CD4-positive, alpha-beta T cell treated with Interleukin-2 at 100 ng/mL for 4 hours (primary cell): ENCODE measurements at regions not wholly inside any gene's neighbourhood (a gene's known extent, or its start where the extent isn't known, plus 50 kb on each side); places are given as distances from the start of the nearest gene placed in this dataset.
"Not testable (repeated sequence)": the region's sequence is repeated elsewhere in the genome, so short reads cannot be mapped to it uniquely, and the experiment has no call there.

ENCODE experiments used
- DNase-seq: peaks from one replicate; pipeline ENCODE4 v3.0.0-alpha.2; 2020; ENCODE audit warnings: low spot score

DNA sequence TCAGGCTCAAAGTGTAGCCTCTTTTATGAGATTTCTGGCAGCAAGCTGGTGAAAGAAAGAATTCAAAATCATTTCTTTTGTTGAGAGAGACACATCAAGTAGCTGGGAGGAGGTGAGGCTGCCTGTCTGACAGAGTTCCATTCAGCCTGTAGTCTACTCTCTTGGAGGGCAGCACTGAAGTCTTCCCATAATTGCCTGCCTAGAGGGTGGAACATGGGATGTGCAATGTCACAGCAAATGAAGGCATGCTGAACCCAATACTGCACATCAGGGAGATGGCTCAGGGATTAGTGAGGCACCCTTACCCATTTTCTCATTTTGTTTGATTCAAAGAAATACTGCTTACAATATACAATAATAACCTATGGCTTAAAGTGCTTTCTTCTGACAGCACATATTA lies 475.7 kb downstream of the TMEM232 start:
- no peak for DNase-seq

DNA sequence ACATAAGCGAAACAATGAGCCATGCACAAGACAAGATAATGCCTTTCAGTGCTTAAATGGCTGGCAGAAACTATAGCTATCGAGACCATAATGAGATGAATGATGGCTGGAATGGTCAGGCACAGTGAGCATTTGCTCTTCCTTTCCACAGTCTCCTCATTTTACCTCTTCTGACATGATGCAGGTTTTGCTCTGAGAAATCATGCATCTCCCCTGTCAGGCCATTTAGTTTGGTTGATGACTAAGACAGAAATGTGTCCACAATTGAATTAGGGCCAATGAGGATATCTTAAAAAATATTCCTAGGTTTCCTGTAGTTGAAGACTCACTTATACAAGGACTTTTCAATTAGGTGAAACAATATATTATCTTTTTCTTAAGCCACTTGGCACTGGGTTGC lies 475.1 kb downstream of the TMEM232 start:
- no peak for DNase-seq

DNA sequence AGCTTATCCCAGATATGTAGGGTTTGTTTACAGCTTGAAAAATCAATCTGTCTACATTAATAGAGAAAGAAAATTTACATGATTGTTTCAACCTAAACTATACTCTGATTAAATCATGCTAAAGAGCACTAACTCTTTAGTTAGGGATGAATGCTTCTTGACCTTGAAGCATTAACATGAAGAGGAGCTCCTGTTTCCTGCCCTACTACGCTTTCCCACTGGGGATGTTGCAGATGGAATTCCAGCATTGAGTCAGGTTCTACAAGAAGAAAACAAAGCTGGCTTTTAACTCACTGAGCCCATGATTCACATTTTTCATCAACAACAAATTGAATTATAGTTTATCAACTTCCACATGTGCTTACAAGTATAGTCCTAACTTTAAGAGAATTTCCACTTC lies 471.3 kb downstream of the TMEM232 start:
- no peak for DNase-seq

DNA sequence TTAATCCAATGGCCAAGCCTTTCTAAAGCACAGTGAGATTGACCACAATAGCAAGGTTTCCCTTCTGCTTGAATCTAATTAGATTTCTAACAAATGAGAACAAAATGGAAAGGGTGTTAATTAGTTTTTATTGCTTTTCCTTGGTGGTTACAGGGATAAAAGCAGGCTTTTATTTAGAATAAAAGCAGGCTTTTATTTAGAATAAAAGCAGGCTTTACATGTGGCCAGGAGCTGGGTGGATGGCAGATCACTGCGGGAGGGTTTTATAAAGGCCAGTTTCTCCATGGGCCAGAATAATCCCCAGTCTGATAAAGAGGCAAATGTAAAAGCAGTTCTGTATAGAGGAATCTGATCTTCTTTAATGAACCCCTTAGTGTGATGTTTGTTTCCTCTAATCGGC lies 470.2 kb downstream of the TMEM232 start:
- no peak for DNase-seq

DNA sequence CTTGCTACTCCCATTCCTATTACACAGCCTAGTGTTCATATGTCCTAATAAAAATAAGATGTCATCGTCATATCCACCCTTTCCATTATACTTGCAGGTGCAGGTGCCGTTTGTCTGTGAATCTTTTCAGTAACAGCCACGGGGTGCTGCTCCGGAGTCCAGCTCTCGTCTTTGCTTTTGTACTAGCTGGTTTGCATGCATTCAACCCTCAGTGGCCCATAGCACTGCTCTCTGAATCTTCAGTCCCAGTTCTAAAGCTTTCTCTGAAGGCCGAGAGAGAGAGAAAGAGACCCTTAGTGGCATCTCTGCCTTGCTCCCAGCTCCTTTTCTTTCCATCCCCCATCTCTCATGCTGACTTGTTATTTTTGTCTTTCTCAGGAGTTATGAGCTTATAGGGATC lies 468.5 kb downstream of the TMEM232 start:
- no peak for DNase-seq

DNA sequence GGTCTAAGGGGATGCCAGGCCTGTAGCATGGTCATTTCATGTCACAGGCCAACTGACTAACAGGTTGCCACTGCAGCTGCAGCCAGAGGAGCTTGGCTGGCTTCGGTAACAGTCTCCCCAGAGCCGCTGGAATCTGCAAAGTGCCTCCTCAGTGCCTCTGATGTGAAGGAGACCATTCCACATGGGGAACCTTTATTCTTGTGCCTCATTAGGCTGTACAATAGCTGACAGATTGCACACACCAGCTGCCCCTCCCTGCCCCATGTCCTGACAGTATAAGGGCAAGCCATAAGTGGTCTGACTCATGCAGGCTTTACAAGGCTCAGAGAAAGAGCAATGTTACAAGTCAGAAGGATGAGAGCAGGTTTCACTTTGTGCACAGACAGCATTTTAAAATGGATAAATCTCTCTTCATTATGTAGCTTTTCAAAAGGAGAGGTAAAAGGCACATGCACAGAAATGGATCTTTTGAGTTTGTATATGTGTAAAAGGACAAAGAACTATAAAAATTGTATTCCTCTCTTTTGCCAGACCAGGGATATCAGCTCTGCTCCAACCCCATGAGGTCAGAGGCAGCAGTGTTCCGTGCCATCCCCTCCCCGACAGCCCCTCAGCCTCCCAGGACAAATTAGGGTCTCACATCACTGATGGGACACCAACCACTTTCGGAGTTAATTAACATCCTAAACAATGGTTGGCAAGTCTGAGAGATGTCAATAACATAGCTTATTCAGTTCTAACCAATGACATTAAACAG lies 467.8 kb downstream of the TMEM232 start:
- DNase-seq = no peak

DNA sequence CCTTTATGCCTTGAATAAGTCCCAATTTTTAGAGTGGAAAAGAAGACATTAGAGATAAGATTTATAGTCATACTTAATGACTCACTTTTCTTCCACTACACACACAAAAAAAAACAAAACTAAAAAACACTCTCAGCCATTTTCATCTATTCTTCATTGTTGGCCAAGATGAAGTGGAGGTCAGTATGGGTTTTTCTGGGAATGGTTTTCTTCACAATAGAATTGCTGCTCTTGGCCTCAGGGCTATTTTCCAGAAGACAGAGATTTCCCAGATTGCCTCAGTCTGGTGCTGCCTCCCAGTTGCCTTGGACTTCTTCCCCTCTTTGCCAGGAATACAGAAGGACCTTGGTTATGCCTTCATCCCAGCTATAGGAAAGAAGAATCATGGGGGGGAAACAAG lies 463.7 kb downstream of the TMEM232 start:
- no peak for DNase-seq

DNA sequence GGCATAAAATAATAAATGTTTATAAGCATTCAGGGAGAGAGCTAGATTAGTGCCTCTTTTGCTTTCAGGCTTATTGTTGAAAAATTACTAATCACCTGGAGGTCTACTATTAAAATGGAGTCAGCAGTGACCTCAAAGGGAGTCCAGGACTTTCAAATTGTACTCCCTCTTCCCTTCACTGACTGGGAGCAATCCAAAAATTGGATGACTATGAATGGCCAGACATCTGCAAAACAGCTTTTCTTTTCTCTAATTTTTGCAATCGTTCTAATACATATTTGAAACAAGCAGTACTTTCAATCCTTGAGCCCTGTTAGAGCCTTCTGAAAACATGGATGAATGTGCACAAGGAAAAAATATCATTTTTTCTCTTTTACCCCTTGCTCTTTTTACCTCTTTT lies 461.8 kb downstream of the TMEM232 start:
- DNase-seq = no peak

DNA sequence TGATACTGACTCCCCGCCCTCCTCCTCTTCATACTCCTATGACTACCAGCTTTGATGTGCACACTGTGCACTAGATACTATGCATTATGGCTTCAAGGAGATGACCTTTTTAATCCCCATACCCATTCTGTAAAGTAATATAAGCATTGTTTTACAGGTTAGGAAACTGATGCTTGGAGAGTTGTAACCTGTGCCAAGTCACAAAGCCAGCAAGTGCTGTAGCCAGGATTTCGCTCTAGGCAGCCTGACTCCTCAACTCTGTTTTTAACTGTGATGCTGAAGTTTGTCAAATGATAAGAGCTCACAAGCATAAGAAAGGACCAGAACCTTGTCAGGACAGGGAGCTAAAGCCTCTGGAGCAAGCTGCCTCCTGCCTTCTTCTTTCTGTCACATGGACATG lies 461.3 kb downstream of the TMEM232 start:
- DNase-seq = no peak

DNA sequence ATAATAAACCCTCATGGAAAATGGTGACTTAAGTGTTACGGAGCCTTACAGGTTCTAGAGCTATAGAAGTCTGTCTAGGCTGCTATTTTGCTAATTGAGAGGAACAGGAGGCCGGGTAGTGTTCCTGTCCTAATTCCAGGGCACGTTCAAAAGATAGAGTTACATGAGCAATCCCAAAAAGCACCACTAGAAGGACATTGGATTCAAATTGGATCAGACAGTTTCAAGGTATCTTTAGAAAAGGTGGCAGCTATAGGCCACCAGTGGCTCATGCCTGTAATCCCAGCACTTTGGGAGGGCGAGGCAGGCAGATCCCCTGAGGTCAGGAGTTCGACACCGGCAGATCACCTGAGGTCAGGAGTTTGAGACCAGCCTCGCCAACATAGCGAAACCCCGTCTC lies 458.8 kb downstream of the TMEM232 start:
- DNase-seq = no peak

DNA sequence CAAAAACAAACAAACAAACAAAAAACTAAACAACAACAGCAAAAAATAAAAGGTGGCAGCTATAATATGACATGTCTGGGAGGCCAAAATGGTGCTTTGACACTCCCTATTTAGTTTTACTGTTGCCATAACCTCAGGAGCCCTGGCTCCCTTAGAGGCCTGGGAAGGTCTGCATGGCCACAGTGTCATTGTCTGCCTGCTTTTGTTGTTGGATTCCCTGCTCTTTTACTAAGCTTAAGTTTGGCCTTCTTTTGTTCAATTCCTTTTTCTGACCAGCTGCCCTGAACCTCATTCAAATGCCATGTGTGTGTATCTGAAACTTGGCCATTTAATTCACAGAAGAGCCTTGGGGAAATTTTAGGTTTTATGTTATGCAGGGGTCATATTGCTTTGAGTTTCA lies 458.2 kb downstream of the TMEM232 start:
- DNase-seq = no peak

DNA sequence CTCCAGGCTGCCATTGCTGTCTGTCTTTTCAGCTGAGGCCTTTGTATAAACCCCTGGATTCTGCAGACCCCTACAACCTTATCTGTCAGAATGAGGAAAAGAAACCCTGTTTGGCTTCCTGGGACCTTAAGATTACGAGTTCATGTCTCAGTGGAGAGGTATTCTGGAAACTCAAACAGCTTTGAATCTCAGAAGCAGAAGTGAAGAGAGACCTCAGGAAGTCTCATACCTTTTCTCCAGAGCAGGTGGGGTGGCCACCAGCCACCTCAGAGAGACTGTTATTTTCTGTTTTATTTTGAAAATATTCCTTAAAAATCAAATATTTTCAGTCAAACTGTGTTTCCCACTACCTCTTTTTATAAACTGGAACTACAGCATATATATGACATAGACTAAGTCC lies 457.5 kb downstream of the TMEM232 start:
- DNase-seq = no peak

DNA sequence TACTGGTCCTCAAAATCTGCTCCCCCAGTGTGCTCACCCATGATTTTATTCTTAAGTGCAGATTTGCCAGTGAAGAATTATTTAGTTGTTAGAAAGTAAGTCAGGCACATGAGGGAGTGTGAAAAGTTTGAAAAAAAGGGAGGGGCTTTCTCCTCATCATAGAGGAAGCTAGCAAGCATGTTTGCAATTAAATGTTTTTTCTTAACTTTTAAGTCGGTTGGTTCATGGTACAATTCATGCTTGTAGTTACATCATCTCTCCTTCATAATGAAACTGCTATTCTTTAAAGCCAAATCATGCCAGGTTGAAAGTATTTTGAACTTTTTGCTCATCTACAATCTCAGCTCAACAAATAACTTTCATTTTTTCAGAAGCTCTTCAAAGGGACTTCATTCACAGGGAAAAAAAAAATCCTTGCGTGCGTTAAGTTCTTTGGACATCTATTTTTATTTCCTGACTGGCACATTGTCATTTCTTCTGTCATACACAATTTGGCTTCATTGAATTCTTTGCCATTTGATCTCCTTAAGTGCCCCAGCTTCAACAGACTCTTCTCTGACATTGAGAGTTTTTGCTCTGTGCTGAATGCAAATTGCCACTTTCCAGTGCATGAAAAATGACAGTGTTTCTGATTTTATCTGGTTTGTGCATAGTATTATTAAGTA lies 456.9 kb downstream of the TMEM232 start:
- no peak for DNase-seq

DNA sequence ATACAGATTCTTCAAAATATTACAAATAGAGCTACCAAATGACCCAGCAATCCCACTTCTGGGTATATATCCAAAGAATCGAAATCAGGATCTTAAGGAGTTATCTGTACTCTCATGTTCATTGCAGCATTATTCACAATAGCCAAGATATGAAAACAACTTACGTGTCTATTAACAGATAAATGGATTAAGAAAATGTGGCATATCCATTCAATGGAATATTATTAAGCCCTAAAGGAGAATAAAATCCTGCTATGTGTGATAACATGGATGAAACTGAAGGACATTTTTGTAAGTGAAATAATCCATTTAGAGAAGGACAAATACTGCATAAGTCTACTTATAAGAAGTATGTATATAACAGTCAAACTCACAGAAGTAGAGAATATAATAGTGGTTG lies 450.6 kb downstream of the TMEM232 start:
- no peak for DNase-seq

DNA sequence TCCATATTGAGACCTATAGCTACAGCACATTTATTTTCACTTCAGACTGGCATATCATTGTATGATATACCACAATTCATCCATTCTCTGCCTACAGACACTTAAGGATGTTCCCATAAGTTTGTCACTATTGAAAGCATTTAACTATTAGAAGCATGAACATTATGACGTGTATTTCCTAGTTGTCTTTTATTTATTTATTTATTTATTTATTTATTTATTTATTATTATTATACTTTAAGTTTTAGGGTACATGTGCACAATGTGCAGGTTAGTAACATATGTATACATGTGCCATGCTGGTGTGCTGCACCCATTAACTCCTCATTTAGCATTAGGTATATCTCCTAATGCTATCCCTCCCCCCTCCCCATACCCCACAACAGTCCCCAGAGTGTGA lies 448.0 kb downstream of the TMEM232 start:
- not testable (repeated sequence) for DNase-seq

DNA sequence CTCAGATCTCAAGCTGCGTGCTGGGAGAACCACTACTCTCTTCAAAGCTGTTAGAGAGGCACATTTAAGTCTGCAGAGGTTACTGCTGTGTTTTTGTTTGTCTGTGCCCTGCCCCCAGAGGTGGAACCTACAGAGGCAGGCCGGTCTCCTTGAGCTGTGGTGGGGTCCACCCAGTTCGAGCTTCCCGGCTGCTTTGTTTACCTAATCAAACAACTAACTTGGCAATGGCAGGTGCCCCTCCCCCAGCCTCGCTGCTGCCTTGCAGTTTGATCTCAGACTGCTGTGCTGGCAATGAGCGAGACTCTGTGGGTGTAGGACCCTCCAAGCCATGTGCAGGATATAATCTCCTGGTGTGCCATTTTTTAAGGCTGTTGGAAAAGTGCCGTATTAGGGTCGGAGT lies 442.4 kb downstream of the TMEM232 start:
- not testable (repeated sequence) for DNase-seq

DNA sequence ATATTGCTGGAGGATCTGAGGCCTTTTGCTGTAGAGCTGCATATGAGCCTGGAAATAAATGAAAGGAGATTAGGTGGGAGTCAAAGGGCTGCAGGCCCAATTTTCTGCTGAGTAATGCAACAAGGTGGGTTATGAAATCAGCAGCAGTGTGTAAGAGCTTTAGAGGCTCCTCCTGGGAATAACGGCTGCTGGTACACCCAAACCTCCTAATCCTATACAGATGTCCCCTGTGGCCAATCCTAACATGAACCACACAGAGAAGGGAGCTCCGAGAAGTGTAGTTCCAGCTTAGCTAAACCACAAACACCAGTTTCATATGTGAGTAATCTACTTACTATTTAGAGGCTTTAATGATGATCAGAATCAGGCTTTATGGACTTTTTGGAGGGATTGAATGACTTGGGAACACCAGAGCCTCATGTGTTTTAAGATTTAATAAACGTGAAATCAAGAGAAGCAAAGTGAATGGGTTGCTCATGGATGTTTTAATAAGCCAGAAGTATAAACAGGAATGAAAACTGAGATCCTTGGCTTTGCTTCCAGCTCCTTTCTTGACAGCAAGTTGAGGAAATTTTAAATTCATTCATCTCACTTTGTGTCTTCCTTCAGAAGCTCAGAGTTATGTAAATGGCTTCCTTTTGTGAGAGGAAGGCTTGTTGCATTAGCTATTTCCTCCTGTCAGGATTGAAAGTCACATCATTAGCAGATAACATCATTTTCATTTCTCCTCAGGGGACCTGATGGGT lies 437.5 kb downstream of the TMEM232 start:
- DNase-seq = no peak

DNA sequence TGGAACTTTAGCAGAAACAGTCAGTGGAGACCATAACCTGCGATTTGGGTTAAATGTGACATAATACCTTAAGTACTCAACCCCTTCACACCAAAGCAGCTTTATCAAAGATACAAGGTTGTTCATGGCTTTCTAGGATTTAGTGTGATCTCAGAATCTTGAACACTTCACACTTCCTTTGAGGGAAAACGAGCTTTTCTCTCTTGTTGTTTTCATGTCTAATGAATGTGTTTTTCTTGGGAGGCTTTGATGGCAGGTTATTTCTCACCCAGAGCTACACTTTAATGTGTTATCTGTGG lies 437.0 kb downstream of the TMEM232 start:
- no peak for DNase-seq

DNA sequence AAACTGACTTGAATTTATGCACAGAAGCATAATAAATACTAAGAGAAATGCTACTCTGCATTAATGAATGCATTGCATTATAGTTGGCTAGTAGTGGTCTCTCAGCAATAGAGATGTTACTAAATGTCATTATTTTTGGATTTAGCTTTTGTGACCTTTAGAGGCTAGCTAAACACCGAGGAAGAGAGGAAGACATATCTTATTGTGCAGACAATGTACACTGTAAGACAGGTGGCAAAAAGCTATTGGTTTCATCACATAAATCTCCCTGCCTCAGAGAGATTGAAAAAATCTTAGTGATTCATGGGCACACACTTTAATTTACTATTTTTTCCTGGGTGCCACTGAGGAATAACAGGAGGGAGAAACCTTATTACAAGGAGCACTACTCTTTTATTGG lies 435.9 kb downstream of the TMEM232 start:
- no peak for DNase-seq

DNA sequence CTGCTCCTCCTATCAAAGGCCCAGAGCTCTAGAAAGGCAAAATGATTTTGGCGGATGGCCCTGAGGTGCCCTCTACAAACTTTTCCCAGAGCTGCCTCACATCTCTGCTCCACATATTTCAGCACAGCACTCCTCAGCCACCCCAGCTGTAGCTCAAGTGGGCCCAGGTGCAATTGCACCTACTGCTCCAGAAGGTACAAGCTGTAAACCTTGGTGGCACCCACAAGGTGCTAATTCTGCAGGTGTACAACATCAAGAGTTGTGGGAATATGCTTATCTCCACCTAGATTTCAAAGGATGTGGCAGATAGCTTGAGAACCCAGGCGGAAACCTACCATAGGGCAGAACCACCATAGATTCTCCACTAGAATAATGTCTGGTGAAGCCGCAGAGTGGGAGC lies 432.2 kb downstream of the TMEM232 start:
- DNase-seq = no peak

DNA sequence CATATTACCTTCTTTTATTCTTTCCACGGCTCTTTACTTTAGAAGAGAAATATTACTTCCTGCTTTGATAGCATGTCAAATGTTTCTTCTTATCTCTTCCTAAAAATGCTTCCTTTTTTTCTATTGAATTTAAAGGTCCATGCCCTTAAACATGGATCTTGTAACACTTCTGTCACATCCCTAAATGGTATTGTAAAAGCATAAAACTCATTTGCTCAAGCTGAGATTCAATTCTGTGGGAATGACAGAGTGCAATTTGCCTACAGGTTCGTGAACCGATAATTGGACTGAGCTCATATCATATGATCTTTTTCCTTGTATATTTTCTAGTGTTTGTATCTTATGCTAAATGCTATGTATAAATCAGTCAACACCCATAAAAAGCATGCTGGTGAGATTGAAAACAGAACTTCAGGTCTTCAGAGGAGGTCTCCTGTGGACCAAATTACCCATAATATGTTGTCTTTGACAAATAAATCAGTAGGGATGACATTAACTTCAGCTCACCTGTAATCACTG lies 429.3 kb downstream of the TMEM232 start:
- no peak for DNase-seq

DNA sequence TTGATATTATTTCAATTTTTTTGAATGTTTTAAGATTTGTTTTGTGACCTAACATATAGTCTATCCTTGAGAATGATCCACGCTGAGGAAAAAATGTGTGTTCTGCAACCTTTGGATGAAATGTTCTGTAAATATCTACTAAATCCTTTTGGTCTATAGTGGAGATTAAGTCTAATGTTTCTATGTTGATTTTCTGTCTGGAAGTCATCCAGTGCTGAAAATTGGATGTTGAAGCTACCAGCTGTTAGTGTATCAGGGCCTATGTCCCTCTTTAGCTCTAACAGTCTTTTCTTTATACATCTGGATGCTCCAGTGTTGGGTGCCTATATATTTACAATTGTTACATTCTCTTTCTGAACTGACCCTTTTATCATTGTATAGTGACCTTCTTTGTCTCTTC lies 422.3 kb downstream of the TMEM232 start:
- DNase-seq = no peak

DNA sequence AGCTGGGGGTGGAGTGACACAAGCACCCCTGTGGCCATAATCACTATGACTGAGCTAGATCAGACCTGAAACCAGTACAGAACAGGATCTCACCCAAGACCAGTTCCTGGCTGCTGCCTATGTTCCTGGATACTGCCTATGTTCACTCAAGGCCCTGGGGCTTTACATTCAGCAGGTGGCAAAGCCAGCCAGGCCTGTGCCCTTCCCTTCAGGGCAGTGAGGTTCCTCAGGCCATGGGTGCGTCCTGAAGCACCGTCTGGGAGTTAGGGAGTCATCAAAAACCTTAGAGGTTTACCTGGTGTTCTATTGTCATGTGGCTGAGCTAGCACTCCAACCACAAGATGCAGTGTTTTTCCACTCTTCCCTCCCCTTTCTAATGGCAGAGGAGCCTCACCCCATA lies 419.8 kb downstream of the TMEM232 start:
- DNase-seq = no peak
